Kidney (tissue), 13 donors: ENCODE measurements at regions not wholly inside any gene's neighbourhood (a gene's known extent, or its start where the extent isn't known, plus 50 kb on each side); places are given as distances from the start of the nearest gene placed in this dataset.

Experiments
- DNase-seq, 5 donors: peaks; one replicate each; pipeline ENCODE4 v3.0.0-alpha.2; 2013 to 2020
- FAIRE-seq: peaks from 2 replicates; lab custom pipeline; 2012; peaks lifted over from hg19 to GRCh38; lab: Jason Lieb, UNC
- H3K27ac ChIP-seq, 2 donors: one replicate each; pipeline ENCODE4 v1.7.0; 2013; ENCODE audit warnings: low read depth in 2 of 2, low read length in 2 of 2, inconsistent platforms in 1 of 2
- H3K27me3 ChIP-seq: one replicate; pipeline ENCODE4 v1.7.1; 2013; ENCODE audit warnings: low read length, inconsistent platforms; ENCODE audit not compliant: control insufficient read depth, insufficient read depth
- H3K36me3 ChIP-seq, 3 donors: one replicate each; pipeline versions ENCODE4 v1.7.0 to v1.7.1; 2013; ENCODE audit warnings: low read length in 3 of 3, control low read depth in 1 of 3, inconsistent platforms in 1 of 3; ENCODE audit not compliant: insufficient read depth in 3 of 3, control insufficient read depth in 2 of 3
- H3K4me1 ChIP-seq, 3 donors: one replicate each; pipeline versions ENCODE4 v1.7.0 to v1.7.1; 2013; ENCODE audit warnings: low read length in 3 of 3, inconsistent platforms in 1 of 3, low read depth in 1 of 3; ENCODE audit not compliant: control insufficient read depth in 2 of 3, insufficient read depth in 2 of 3
- H3K4me3 ChIP-seq, 3 donors: one replicate each; pipeline versions ENCODE4 v1.7.0 to v1.8.1; 2013; ENCODE audit warnings: low read length in 3 of 3, control low read depth in 1 of 3, inconsistent platforms in 1 of 3
- H3K9ac ChIP-seq, 3 donors: one replicate each; pipeline versions ENCODE4 v1.7.0 to v1.7.1; 2013; ENCODE audit warnings: low read length in 3 of 3, control low read depth in 1 of 3, inconsistent platforms in 1 of 3
- H3K9me3 ChIP-seq, 3 donors: one replicate each; pipeline versions ENCODE4 v1.7.0 to v1.7.1; 2013; ENCODE audit warnings: low read length in 3 of 3, control low read depth in 1 of 3, inconsistent platforms in 1 of 3; ENCODE audit not compliant: control insufficient read depth in 2 of 3, insufficient read depth in 1 of 3
- CTCF ChIP-seq: IDR thresholded peaks from 3 replicates; pipeline ENCODE4 v1.5.1; 2012; ENCODE audit warnings: mild to moderate bottlenecking, moderate library complexity, borderline replicate concordance; ENCODE audit not compliant: insufficient read depth; ENCODE audit errors: extremely low read depth
- intact Hi-C: fragments of 100-400 bp; cut with DNase I; formaldehyde crosslinking; loops from one replicate; pipeline ENCODE4 v1.11.1; 2022
- donor health status: control.
- donor health status: control.
- donor health status: control.
- donor health status: control.
- donor health status: control.
- donor health status: DM: yes; HTN: yes; CAD: no.
- donor health status: Normal renal cell carcinoma (clear cell type).

DNA sequence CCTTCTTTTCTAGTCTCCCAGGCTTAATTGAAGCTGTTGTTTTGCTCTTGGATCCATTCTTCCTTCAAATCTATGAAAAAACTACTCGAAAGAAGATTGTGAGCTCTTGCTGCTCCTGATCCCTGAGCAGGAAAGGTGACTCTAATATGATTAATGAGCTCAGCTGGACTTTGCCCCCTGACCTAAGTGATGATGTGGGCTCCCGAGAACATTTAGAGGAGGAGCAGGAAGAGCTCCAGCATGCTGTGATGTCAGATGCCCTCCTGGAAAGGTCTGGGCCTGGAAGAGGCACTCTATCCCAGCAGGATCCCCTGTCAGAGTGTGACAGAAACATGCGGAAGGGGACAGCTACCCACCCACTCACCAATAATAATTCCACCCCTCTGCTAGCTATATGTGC, 117.9 kb upstream of the PELI1 start:
- FAIRE-seq: no peak
- DNase-seq: peak in 1 of 5 donors; percentile 61
- Histone ChIP-seq H3K4me1 (peaks cover 0 to 12% (median 8%) of the 10 kb centered on the region in 3 donors), H3K9ac (no peak overlapping the region), H3K4me3 (no peak overlapping the region), H3K27me3 (no peaks in the 10 kb centered on the region), H3K9me3 (no peaks in the 10 kb centered on the region), H3K36me3 (no peaks in the 10 kb centered on the region), H3K27ac (peak overlapping the region in 1 of 2 donors; percentile 77)
- intact Hi-C loops: no loop called here
- no peak for TF ChIP-seq CTCF

GRCh38 chr2:64262816-64263215, 118.6 kb upstream of the PELI1 start:
- no peaks in the 10 kb centered on the region for H3K27me3 ChIP-seq
- H3K36me3 ChIP-seq: no peaks in the 10 kb centered on the region
- TF ChIP-seq CTCF: no peak
- H3K9ac ChIP-seq: no peak overlapping the region
- intact Hi-C loops: no loop called here
- H3K9me3 ChIP-seq: no peaks in the 10 kb centered on the region
- peak overlapping the region in 1 of 2 donors; percentile 77 for H3K27ac ChIP-seq
- FAIRE-seq: no peak
- H3K4me1 ChIP-seq: peaks cover under 1 to 17% (median 13%) of the 10 kb centered on the region in 3 donors
- no peak for DNase-seq
- H3K4me3 ChIP-seq: no peak overlapping the region

- DNase-seq (peak in 3 of 5 donors; percentile 32 to 89 (median 77)), FAIRE-seq (no peak)
- peaks cover 2 to 21% (median 16%) of the 10 kb centered on the region in 3 donors for H3K4me1 ChIP-seq
Observed at GRCh38 chr2:64263315-64263714, 119.1 kb upstream of the PELI1 start.

More at GRCh38 chr2:64263315-64263714, 119.1 kb upstream of the PELI1 start:
- H3K9ac ChIP-seq: no peak overlapping the region
- H3K4me3 ChIP-seq: no peak overlapping the region
- intact Hi-C loops: no loop called here
- peak overlapping the region in 1 of 2 donors; percentile 77 for H3K27ac ChIP-seq
- no peak for TF ChIP-seq CTCF
- H3K9me3 ChIP-seq: no peaks in the 10 kb centered on the region
- no peaks in the 10 kb centered on the region for H3K36me3 ChIP-seq
- no peaks in the 10 kb centered on the region for H3K27me3 ChIP-seq
